Stomach (tissue), 8 donors: ENCODE measurements at regions not wholly inside any gene's neighbourhood (a gene's known extent, or its start where the extent isn't known, plus 50 kb on each side); places are given as distances from the start of the nearest gene placed in this dataset.
A peak's percentile ranks its signal among the peaks of the same experiment; 100 is the strongest.

Experiments used
- DNase-seq, 2 donors: peaks; one replicate each; pipeline versions ENCODE4 v3.0.0 to v3.0.0-alpha.2; 2013 to 2019
- H3K27ac ChIP-seq, 5 donors: fragments of 200-600 bp in 4 of 5; sonication (generic) in 4 of 5; one replicate each; pipeline ENCODE4 v1.5.1; 2013 to 2019; ENCODE audit warnings: mild to moderate bottlenecking in 1 of 5, moderate library complexity in 1 of 5
- H3K27me3 ChIP-seq, 3 donors: fragments of 200-600 bp; sonication (generic); one replicate each; pipeline ENCODE4 v1.5.1; 2017 to 2019; ENCODE audit warnings: mixed run types in 1 of 3
- H3K36me3 ChIP-seq, 4 donors: fragments of 200-600 bp; sonication (generic); 1 replicate in 3 of 4; 2 replicates in 1 of 4; pipeline ENCODE4 v1.5.1; 2016 to 2019
- H3K4me1 ChIP-seq, 4 donors: fragments of 200-600 bp; sonication (generic); one replicate each; pipeline ENCODE4 v1.5.1; 2016 to 2019
- H3K4me3 ChIP-seq, 4 donors: fragments of 200-600 bp; sonication (generic) in 3 of 4; one replicate each; pipeline ENCODE4 v1.5.1; 2016 to 2019; ENCODE audit warnings: mild to moderate bottlenecking in 1 of 4
- H3K9me3 ChIP-seq, 4 donors: fragments of 200-600 bp; sonication (generic); one replicate each; pipeline ENCODE4 v1.5.1; 2016 to 2019
- CTCF ChIP-seq, 7 experiments: fragments of 450-650 bp in 4 of 7; fragments of 200-600 bp in 3 of 7; sonication (generic) in 3 of 7; IDR thresholded peaks; one replicate each; pipeline ENCODE4 v1.5.1; 2016 to 2019; ENCODE audit warnings: antibody characterized with exemption in 7 of 7, control low read depth in 2 of 7, mild to moderate bottlenecking in 1 of 7
- EP300 ChIP-seq: sonication (generic); formaldehyde crosslinking; IDR thresholded peaks from one replicate; pipeline ENCODE4 v1.6.1; 2017; ENCODE audit warnings: antibody characterized with exemption
- POLR2A ChIP-seq, 4 donors: fragments of 450-650 bp; IDR thresholded peaks; one replicate each; pipeline ENCODE4 v1.6.1; 2016; ENCODE audit warnings: antibody characterized with exemption in 4 of 4, control low read depth in 2 of 4, mild to moderate bottlenecking in 1 of 4, moderate library complexity in 1 of 4
- POLR2AphosphoS5 ChIP-seq, 3 donors: sonication (generic); formaldehyde crosslinking; IDR thresholded peaks; one replicate each; pipeline ENCODE4 v1.6.1; 2016; ENCODE audit warnings: antibody characterized with exemption in 3 of 3
- WGBS, 5 donors: extraction: QIAGEN DNeasy Blood & Tissue Kit in 3 of 5; methylation state at CpG; one replicate each; pipeline versions ENCODE4 v1.1.5 to v1.1.7; 2013 to 2018; 5-methylcytosine and 5-hydroxymethylcytosine counted together
- intact Hi-C: fragments of 100-400 bp; cut with DNase I; formaldehyde crosslinking; loops from one replicate; pipeline ENCODE4 v1.15.1; 2023; ENCODE audit warnings: low total_unique reads
- donor health status: healthy with polysubstance abuse.
- donor health status: Bipolar disorder and iron deficiency.
- donor health status: healthy.

- WGBS, 5 donors: 56 to 62% (median 58%) methylated on average over 2 of the region's 2 CpGs
- Histone ChIP-seq H3K27me3 (no peaks in the 10 kb centered on the region), H3K9me3 (no peaks in the 10 kb centered on the region), H3K4me1 (no peaks in the 10 kb centered on the region), H3K4me3 (no peak overlapping the region), H3K36me3 (no peaks in the 10 kb centered on the region), H3K27ac (no peak overlapping the region)
- DNase-seq: peak in 1 of 2 donors; percentile 6
- intact Hi-C loops: no loop called here
- TF ChIP-seq EP300 (no peak), POLR2A (IDR thresholded peaks at IDR 0.05) (no peak), CTCF (IDR thresholded peaks at IDR 0.05) (no peak), POLR2AphosphoS5 (IDR thresholded peaks at IDR 0.05) (no peak)
Observed at GRCh38 chr6:112986321-112986720, 639.2 kb downstream of the RFPL4B start.

- WGBS, 5 donors: 92 to 98% (median 97%) methylated on average over 1 of the region's 1 CpG
- DNase-seq: no peak
- H3K36me3 ChIP-seq: no peaks in the 10 kb centered on the region
- no peaks in the 10 kb centered on the region for H3K4me1 ChIP-seq
- intact Hi-C loops: no loop called here
- TF ChIP-seq POLR2A (IDR thresholded peaks at IDR 0.05) (no peak), POLR2AphosphoS5 (IDR thresholded peaks at IDR 0.05) (no peak), EP300 (no peak), CTCF (IDR thresholded peaks at IDR 0.05) (no peak)
- H3K9me3 ChIP-seq: no peaks in the 10 kb centered on the region
- no peak overlapping the region for H3K27ac ChIP-seq
- no peak overlapping the region for H3K4me3 ChIP-seq
- no peaks in the 10 kb centered on the region for H3K27me3 ChIP-seq
Observed at GRCh38 chr6:112988748-112989147, 641.6 kb downstream of the RFPL4B start.

- intact Hi-C loops: no loop called here
- no peaks in the 10 kb centered on the region for H3K27me3 ChIP-seq
- no peaks in the 10 kb centered on the region for H3K9me3 ChIP-seq
- no peak for TF ChIP-seq EP300
- TF ChIP-seq POLR2AphosphoS5 (IDR thresholded peaks at IDR 0.05): no peak
- no peak for TF ChIP-seq POLR2A (IDR thresholded peaks at IDR 0.05)
- TF ChIP-seq CTCF (IDR thresholded peaks at IDR 0.05): no peak
- no peaks in the 10 kb centered on the region for H3K4me1 ChIP-seq
- no peaks in the 10 kb centered on the region for H3K36me3 ChIP-seq
- H3K4me3 ChIP-seq: no peak overlapping the region
- H3K27ac ChIP-seq: no peak overlapping the region
- DNase-seq: no peak
Observed at GRCh38 chr6:112990971-112991370, 643.8 kb downstream of the RFPL4B start.

- no peaks in the 10 kb centered on the region for H3K9me3 ChIP-seq
- H3K36me3 ChIP-seq: no peaks in the 10 kb centered on the region
- H3K27me3 ChIP-seq: no peaks in the 10 kb centered on the region
- no peak overlapping the region for H3K27ac ChIP-seq
- H3K4me3 ChIP-seq: no peak overlapping the region
- no peak for DNase-seq
- 91 to 95% (median 92%) methylated on average over 4 of the region's 4 CpGs for WGBS, 5 donors
- intact Hi-C loops: no loop called here
- no peak for TF ChIP-seq CTCF (IDR thresholded peaks at IDR 0.05)
- no peak for TF ChIP-seq POLR2A (IDR thresholded peaks at IDR 0.05)
- no peaks in the 10 kb centered on the region for H3K4me1 ChIP-seq
Observed at GRCh38 chr6:112991912-112992311, 644.8 kb downstream of the RFPL4B start.
